ENCODE measurements at regions not wholly inside any gene's neighbourhood (a gene's known extent, or its start where the extent isn't known, plus 50 kb on each side); places are given as distances from the start of the nearest gene placed in this dataset.

- TF ChIP-seq, protein P1, sequence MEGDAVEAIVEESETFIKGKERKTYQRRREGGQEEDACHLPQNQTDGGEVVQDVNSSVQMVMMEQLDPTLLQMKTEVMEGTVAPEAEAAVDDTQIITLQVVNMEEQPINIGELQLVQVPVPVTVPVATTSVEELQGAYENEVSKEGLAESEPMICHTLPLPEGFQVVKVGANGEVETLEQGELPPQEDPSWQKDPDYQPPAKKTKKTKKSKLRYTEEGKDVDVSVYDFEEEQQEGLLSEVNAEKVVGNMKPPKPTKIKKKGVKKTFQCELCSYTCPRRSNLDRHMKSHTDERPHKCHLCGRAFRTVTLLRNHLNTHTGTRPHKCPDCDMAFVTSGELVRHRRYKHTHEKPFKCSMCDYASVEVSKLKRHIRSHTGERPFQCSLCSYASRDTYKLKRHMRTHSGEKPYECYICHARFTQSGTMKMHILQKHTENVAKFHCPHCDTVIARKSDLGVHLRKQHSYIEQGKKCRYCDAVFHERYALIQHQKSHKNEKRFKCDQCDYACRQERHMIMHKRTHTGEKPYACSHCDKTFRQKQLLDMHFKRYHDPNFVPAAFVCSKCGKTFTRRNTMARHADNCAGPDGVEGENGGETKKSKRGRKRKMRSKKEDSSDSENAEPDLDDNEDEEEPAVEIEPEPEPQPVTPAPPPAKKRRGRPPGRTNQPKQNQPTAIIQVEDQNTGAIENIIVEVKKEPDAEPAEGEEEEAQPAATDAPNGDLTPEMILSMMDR (conservative IDR thresholded peaks at IDR 0.05 in 1 of 2, IDR thresholded peaks at IDR 0.05 in 1 of 2; ENCODE audit: extremely low read depth in 1 of 2, insufficient read depth in 1 of 2, low read depth in 1 of 2, low read length in 2 of 2): no peak
- TF ChIP-seq EZH2 (IDR thresholded peaks at IDR 0.05; ENCODE audit: borderline replicate concordance, low read length): no peak
Measured at GRCh38 chrX:97756879-97757278, 873.2 kb downstream of the RPA4 start.

Data from mammary epithelial cell (primary cell).